DOHH2 (cell line): ENCODE measurements at regions not wholly inside any gene's neighbourhood (a gene's known extent, or its start where the extent isn't known, plus 50 kb on each side); places are given as distances from the start of the nearest gene placed in this dataset.

Source experiments
- H3F3A ChIP-seq: fragments of 200-600 bp; sonication (generic), shearing (Covaris generic); 2 replicates; pipeline ENCODE4 v1.6.0; 2016; ENCODE audit warnings: antibody characterized with exemption, mild to moderate bottlenecking; ENCODE audit not compliant: control insufficient read depth, insufficient read depth
- H3K27ac ChIP-seq: fragments of 200-600 bp; sonication (generic); 2 replicates; pipeline ENCODE4 v1.5.1; 2014; ENCODE audit warnings: low read depth, mild to moderate bottlenecking, low read length, moderate library complexity
- H3K27me3 ChIP-seq: fragments of 200-600 bp; sonication (generic); 2 replicates; pipeline ENCODE4 v1.6.1; 2014; ENCODE audit warnings: mild to moderate bottlenecking, low read length, mixed read lengths; ENCODE audit not compliant: control insufficient read depth
- H3K36me3 ChIP-seq: fragments of 200-600 bp; sonication (generic); 2 replicates; pipeline ENCODE4 v1.6.1; 2014; ENCODE audit warnings: mild to moderate bottlenecking, low read length, moderate library complexity, mixed read lengths; ENCODE audit not compliant: control insufficient read depth
- H3K4me1 ChIP-seq: fragments of 200-600 bp; sonication (generic); 2 replicates; pipeline ENCODE4 v1.6.1; 2014; ENCODE audit warnings: mild to moderate bottlenecking, low read length, mixed read lengths; ENCODE audit not compliant: control insufficient read depth
- H3K4me2 ChIP-seq: fragments of 200-600 bp; sonication (generic); 2 replicates; pipeline ENCODE4 v1.6.0; 2014; ENCODE audit warnings: mild to moderate bottlenecking, low read length, moderate library complexity
- H3K4me3 ChIP-seq: fragments of 200-600 bp; sonication (generic); 2 replicates; pipeline ENCODE4 v1.5.1; 2014; ENCODE audit warnings: mild to moderate bottlenecking, low read length, mixed read lengths
- H3K79me2 ChIP-seq: fragments of 200-600 bp; sonication (generic); 2 replicates; pipeline ENCODE4 v1.6.1; 2014; ENCODE audit warnings: mild to moderate bottlenecking, low read length, mixed read lengths; ENCODE audit not compliant: control insufficient read depth
- H3K9me2 ChIP-seq: fragments of 200-600 bp; sonication (generic); replicated peaks from 2 replicates; pipeline ENCODE4 v1.6.1; 2014; ENCODE audit warnings: mild to moderate bottlenecking, low read length, mixed read lengths; ENCODE audit not compliant: control insufficient read depth
- H3K9me3 ChIP-seq: fragments of 200-600 bp; sonication (generic); 2 replicates; pipeline ENCODE4 v1.6.1; 2014; ENCODE audit warnings: antibody characterized with exemption, low read length, mixed read lengths; ENCODE audit not compliant: control insufficient read depth, insufficient read depth
- H4K20me1 ChIP-seq: fragments of 200-600 bp; sonication (generic); 2 replicates; pipeline ENCODE4 v1.6.0; 2014; ENCODE audit warnings: low read depth, mild to moderate bottlenecking, antibody characterized with exemption, low read length, moderate library complexity; ENCODE audit not compliant: control insufficient read depth, insufficient read depth
- CTCF ChIP-seq: fragments of 200-600 bp; sonication (generic); IDR thresholded peaks from one replicate; pipeline ENCODE4 v1.5.1; 2014; ENCODE audit warnings: antibody characterized with exemption, mild to moderate bottlenecking, low read depth, low read length; ENCODE audit not compliant: poor library complexity, severe bottlenecking
- EZH2phosphoT487 ChIP-seq: fragments of 200-600 bp; sonication (generic); IDR thresholded peaks from 2 replicates; pipeline ENCODE4 v1.6.1; 2017; ENCODE audit warnings: borderline replicate concordance, mild to moderate bottlenecking, antibody characterized with exemption, low read length, moderate library complexity, mixed read lengths

DNA sequence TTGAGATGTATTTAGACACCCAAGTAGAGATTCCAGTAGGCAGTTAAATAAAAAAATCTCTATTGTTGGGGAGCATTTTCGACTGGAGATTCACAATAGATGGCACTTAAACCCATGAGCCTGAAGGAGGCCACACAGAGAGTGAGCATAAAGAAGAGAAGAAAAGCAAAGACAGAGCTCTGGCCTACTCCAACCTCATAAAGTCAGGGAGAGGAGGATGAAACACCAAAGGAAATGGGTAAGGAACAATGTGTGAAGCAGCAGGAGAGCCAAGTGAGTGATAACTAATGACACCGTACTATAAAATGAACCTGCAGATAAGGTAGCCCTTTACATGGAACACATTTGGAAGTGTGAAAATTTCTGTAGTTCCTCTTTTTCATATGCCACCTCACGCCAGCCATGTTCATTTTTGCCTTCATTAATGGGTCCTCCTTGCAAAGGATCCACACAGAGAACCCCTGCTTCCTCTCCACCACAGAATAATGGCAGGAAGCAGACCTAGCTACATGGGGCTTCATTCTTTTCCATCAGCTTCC, 150.0 kb upstream of the SYT10 start:
- Histone ChIP-seq H3K4me3 (no peak overlapping the region), H3K27ac (no peak overlapping the region), H3K9me2 (no peaks in the 10 kb centered on the region), H3K27me3 (no peaks in the 10 kb centered on the region), H3K36me3 (no peaks in the 10 kb centered on the region), H3K79me2 (no peaks in the 10 kb centered on the region), H3K4me1 (no peaks in the 10 kb centered on the region), H3K4me2 (no peak overlapping the region), H3K9me3 (no peaks in the 10 kb centered on the region), H4K20me1 (no peaks in the 10 kb centered on the region), H3F3A (no peaks in the 10 kb centered on the region)
- no peak for TF ChIP-seq CTCF
- TF ChIP-seq EZH2phosphoT487: no peak

DNA sequence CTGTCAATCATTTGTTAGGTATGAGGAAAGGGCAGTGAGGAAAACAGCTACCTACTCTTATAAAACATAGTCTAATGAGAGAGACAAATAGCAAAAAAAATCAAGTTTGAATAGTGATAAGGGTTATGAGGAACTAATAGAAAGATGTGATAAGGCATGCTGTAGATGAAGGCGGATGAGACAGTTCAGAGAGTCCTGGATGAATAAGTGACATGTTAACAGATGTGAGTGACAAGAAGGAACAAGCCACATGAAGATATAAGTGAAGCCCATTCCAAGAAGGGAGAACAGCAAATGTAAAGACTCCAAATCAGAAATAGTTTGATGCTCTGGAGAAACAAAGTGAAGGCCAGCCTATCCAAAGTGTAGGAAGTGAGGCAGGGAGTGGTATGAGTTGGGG, 154.1 kb upstream of the SYT10 start:
- Histone ChIP-seq H3K4me3 (no peak overlapping the region), H3K79me2 (no peaks in the 10 kb centered on the region), H3K4me2 (no peak overlapping the region), H4K20me1 (no peaks in the 10 kb centered on the region), H3K36me3 (no peaks in the 10 kb centered on the region), H3F3A (no peaks in the 10 kb centered on the region), H3K27ac (no peak overlapping the region), H3K4me1 (no peaks in the 10 kb centered on the region), H3K9me3 (no peaks in the 10 kb centered on the region), H3K27me3 (no peaks in the 10 kb centered on the region), H3K9me2 (no peaks in the 10 kb centered on the region)
- TF ChIP-seq CTCF (no peak), EZH2phosphoT487 (no peak)

DNA sequence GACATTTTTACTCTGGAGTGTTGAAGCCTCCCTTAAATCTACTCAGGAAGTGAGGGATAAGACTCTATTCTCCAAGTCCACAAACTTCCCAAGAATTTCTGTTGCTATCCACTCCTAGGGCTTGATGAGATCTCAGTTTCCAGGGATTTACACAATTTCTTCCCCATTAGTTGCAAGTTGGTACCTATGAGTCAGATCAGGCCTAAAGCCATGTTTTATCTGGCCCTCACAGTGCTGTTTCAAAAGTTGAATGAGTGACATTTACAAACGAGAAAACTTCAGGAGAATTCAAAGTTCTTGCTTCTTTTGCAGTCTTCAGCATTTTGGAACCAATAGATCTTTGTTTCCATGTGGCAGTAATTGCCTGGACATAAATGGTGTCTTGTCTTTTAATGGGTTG, 156.4 kb upstream of the SYT10 start:
- H4K20me1 ChIP-seq: no peaks in the 10 kb centered on the region
- no peaks in the 10 kb centered on the region for H3K9me3 ChIP-seq
- H3K4me3 ChIP-seq: no peak overlapping the region
- H3K4me1 ChIP-seq: no peaks in the 10 kb centered on the region
- no peak overlapping the region for H3K4me2 ChIP-seq
- TF ChIP-seq EZH2phosphoT487 (no peak), CTCF (no peak)
- H3F3A ChIP-seq: no peaks in the 10 kb centered on the region
- no peaks in the 10 kb centered on the region for H3K9me2 ChIP-seq
- no peaks in the 10 kb centered on the region for H3K27me3 ChIP-seq
- H3K27ac ChIP-seq: no peak overlapping the region
- no peaks in the 10 kb centered on the region for H3K36me3 ChIP-seq
- H3K79me2 ChIP-seq: no peaks in the 10 kb centered on the region
